Heart left ventricle (tissue), 16 donors: ENCODE measurements at regions not wholly inside any gene's neighbourhood (a gene's known extent, or its start where the extent isn't known, plus 50 kb on each side); places are given as distances from the start of the nearest gene placed in this dataset.

ENCODE experiments used
- ATAC-seq, 4 donors: fragments of 200-7000 bp; cut with Tn5 transposase; one replicate each; pipeline ENCODE4 v1.9.1; 2020 to 2022; ENCODE audit warnings: moderate library complexity in 4 of 4, mild to moderate bottlenecking in 3 of 4, moderate number of reproducible peaks in 1 of 4
- DNase-seq, 5 donors: peaks; one replicate each; pipeline ENCODE4 v3.0.0-alpha.2; 2020
- H3K27ac ChIP-seq, 12 donors: fragments of 200-600 bp; sonication (generic) in 4 of 12; one replicate each; pipeline versions ENCODE4 v1.5.0 to v1.8.0; 2016 to 2022; ENCODE audit warnings: mild to moderate bottlenecking in 2 of 12
- H3K27me3 ChIP-seq, 9 donors: fragments of 200-600 bp; sonication (generic) in 2 of 9; one replicate each; pipeline versions ENCODE4 v1.5.1 to v1.8.0; 2016 to 2022; ENCODE audit warnings: mild to moderate bottlenecking in 3 of 9
- H3K36me3 ChIP-seq, 9 donors: fragments of 200-600 bp; sonication (generic) in 2 of 9; one replicate each; pipeline versions ENCODE4 v1.5.0 to v1.8.0; 2018 to 2022; ENCODE audit warnings: mild to moderate bottlenecking in 2 of 9
- H3K4me1 ChIP-seq, 12 donors: fragments of 200-600 bp; sonication (generic) in 4 of 12; one replicate each; pipeline versions ENCODE4 v1.5.0 to v1.8.0; 2016 to 2022; ENCODE audit warnings: mild to moderate bottlenecking in 3 of 12
- H3K4me3 ChIP-seq, 12 donors: fragments of 200-600 bp; sonication (generic) in 4 of 12; one replicate each; pipeline versions ENCODE4 v1.5.0 to v1.8.0; 2017 to 2022; ENCODE audit warnings: mild to moderate bottlenecking in 9 of 12, moderate library complexity in 4 of 12
- H3K9me3 ChIP-seq, 12 donors: fragments of 200-600 bp; sonication (generic) in 4 of 12; one replicate each; pipeline versions ENCODE4 v1.5.0 to v1.8.0; 2016 to 2022; ENCODE audit warnings: mild to moderate bottlenecking in 1 of 12
- POLR2A ChIP-seq, 2 donors: fragments of 450-650 bp; IDR thresholded peaks; one replicate each; pipeline ENCODE4 v1.6.1; 2017; ENCODE audit warnings: antibody characterized with exemption in 2 of 2, mild to moderate bottlenecking in 2 of 2, moderate library complexity in 2 of 2
- WGBS, 4 donors: extraction: QIAGEN DNeasy Blood & Tissue Kit in 2 of 4; methylation state at CpG; one replicate each; pipeline versions ENCODE4 v1.1.5 to v1.1.7; 2013 to 2018; 5-methylcytosine and 5-hydroxymethylcytosine counted together
- intact Hi-C, 10 donors: fragments of 100-400 bp; cut with DNase I; formaldehyde crosslinking; loops; one replicate each; pipeline versions ENCODE4 v1.11.1 to v1.14.2; 2022
- TF ChIP-seq, protein P1 (sequence below), 12 donors: fragments of 200-600 bp; sonication (generic) in 4 of 12; IDR thresholded peaks; one replicate each; pipeline versions ENCODE4 v1.5.0 to v1.8.0; 2018 to 2022; ENCODE audit warnings: antibody characterized with exemption in 12 of 12, mild to moderate bottlenecking in 5 of 12
- donor health status: ischemic (EF 13 %, LVEDD 7.1; RV severe dilation, severe dysfunction).
- donor health status: healthy with polysubstance abuse.
- donor health status: DM: no; HTN: yes; CAD: no.
- donor health status: DM: no; HTN: no; CAD: no.
- donor health status: ischemic (EF 25% LVEDD 6.9; RV normal size, moderate dysfunction).
- donor health status: ischemic (EF 25% LVEDD 5.7; RV mildly dilated, moderate dysfunction).
- donor health status: healthy.
- donor health status: DM: yes; HTN: yes; CAD: no.
- donor health status: ischemic (EF 35%, LVEDD 5.7; RV mildly dilated, moderate dysfunction).
- donor health status: nonischemic (EF 11% LVEDD 7.7; RV severe dilation, severe dysfunction).
- donor health status: DM: yes; HTN: yes; CAD: no.
- donor health status: PGD.
- donor health status: ischemic (EF 29% LVEDD 5.4; RV normal size, mild dysfunction).
- donor health status: nonischemic (EF 23%, LVEDD 6.1; RV moderate dilation, normal function).

DNA sequence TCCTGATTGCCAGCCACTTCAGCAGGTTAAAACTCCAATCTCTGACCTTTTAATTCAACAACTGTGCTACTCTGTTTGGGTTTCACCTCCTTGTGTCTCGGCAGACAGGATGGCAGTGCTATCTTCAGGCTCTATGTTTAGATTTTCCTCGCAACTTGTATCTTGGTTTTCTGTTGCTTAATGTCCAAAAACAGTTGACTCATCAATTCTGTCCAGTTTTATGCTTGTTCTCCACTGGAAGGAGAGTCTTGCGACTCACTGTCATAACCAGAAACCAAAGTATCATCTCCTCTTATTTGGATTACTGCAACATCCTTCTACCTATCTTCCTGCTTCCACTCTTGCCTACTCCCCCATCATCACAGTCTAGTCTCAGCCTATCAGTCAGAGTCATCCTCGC, 130.9 kb upstream of the ADAMTS16 start:
- H3K27me3 ChIP-seq = no peaks in the 10 kb centered on the region
- no peak overlapping the region for H3K4me3 ChIP-seq
- TF ChIP-seq, protein P1, sequence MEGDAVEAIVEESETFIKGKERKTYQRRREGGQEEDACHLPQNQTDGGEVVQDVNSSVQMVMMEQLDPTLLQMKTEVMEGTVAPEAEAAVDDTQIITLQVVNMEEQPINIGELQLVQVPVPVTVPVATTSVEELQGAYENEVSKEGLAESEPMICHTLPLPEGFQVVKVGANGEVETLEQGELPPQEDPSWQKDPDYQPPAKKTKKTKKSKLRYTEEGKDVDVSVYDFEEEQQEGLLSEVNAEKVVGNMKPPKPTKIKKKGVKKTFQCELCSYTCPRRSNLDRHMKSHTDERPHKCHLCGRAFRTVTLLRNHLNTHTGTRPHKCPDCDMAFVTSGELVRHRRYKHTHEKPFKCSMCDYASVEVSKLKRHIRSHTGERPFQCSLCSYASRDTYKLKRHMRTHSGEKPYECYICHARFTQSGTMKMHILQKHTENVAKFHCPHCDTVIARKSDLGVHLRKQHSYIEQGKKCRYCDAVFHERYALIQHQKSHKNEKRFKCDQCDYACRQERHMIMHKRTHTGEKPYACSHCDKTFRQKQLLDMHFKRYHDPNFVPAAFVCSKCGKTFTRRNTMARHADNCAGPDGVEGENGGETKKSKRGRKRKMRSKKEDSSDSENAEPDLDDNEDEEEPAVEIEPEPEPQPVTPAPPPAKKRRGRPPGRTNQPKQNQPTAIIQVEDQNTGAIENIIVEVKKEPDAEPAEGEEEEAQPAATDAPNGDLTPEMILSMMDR (IDR thresholded peaks at IDR 0.05) = no peak
- no peak for TF ChIP-seq POLR2A (IDR thresholded peaks at IDR 0.05)
- peaks cover 0 to 12% (median 0%) of the 10 kb centered on the region in 12 donors for H3K9me3 ChIP-seq
- 81 to 82% (median 81%) methylated on average over 4 of the region's 4 CpGs for WGBS, 4 donors
- no peak overlapping the region for H3K27ac ChIP-seq
- intact Hi-C loops = no loop called here
- H3K4me1 ChIP-seq = no peaks in the 10 kb centered on the region
- DNase-seq (no peak), ATAC-seq (no peak)
- H3K36me3 ChIP-seq = no peaks in the 10 kb centered on the region

GRCh38 chr5:5011151-5011550, 129.0 kb upstream of the ADAMTS16 start:
- 90 to 92% (median 91%) methylated on average over 4 of the region's 4 CpGs for WGBS, 4 donors
- DNase-seq (no peak), ATAC-seq (no peak)
- Histone ChIP-seq H3K36me3 (no peaks in the 10 kb centered on the region), H3K9me3 (peaks cover 0 to 12% (median 0%) of the 10 kb centered on the region in 12 donors), H3K27ac (no peak overlapping the region), H3K4me3 (no peak overlapping the region), H3K27me3 (no peaks in the 10 kb centered on the region), H3K4me1 (no peaks in the 10 kb centered on the region)
- no peak for TF ChIP-seq POLR2A (IDR thresholded peaks at IDR 0.05)
- TF ChIP-seq, protein P1 (IDR thresholded peaks at IDR 0.05) = no peak
- intact Hi-C loops = no loop called here

GRCh38 chr5:5014586-5015235, 125.4 kb upstream of the ADAMTS16 start:
- WGBS, 4 donors = 50 to 62% (median 54%) methylated on average over 7 of the region's 7 CpGs
- no peaks in the 10 kb centered on the region for H3K27me3 ChIP-seq
- no peak overlapping the region for H3K4me3 ChIP-seq
- no peaks in the 10 kb centered on the region for H3K9me3 ChIP-seq
- intact Hi-C loops = no loop called here
- H3K36me3 ChIP-seq = no peaks in the 10 kb centered on the region
- DNase-seq = no peak
- no peaks in the 10 kb centered on the region for H3K4me1 ChIP-seq
- ATAC-seq = peak in 1 of 4 donors; percentile 38
- TF ChIP-seq POLR2A (IDR thresholded peaks at IDR 0.05) = no peak
- H3K27ac ChIP-seq = no peak overlapping the region

- intact Hi-C loops = no loop called here
- no peak for TF ChIP-seq POLR2A (IDR thresholded peaks at IDR 0.05)
- TF ChIP-seq, protein P1 (IDR thresholded peaks at IDR 0.05) = no peak
- WGBS, 4 donors = 71 to 76% (median 74%) methylated on average over 8 to 9 of the region's 9 CpGs
- ATAC-seq (peak in 1 of 4 donors; percentile 47), DNase-seq (no peak)
- Histone ChIP-seq H3K27me3 (no peaks in the 10 kb centered on the region), H3K36me3 (no peaks in the 10 kb centered on the region), H3K9me3 (no peaks in the 10 kb centered on the region), H3K4me1 (no peaks in the 10 kb centered on the region), H3K4me3 (no peak overlapping the region), H3K27ac (no peak overlapping the region)
Measured at GRCh38 chr5:5017827-5018577, 122.1 kb upstream of the ADAMTS16 start.
